ENCODE measurements at regions not wholly inside any gene's neighbourhood (a gene's known extent, or its start where the extent isn't known, plus 50 kb on each side); places are given as distances from the start of the nearest gene placed in this dataset.

DNA sequence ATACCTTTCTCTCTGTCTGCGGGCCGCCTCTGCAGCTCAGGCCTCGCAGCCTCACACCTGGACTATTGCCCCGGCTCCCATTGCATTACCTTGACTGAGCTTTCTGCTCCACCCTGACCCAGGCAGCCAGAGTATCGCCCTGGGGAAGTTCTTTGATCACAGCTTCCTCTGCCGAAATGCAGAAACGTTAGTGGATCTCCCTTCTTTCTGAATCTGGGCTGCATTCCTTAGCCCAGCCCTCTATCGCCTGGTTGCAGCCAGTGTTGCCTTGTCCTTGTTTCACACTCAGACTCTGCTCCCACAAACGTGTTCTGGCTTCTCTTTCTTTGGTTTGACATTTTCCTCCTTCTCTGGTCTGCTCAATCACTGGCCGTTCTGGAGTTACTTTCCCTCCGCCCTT is 195.7 kb downstream of the ADAMTS15 start:
- no peak for DNase-seq

DNA sequence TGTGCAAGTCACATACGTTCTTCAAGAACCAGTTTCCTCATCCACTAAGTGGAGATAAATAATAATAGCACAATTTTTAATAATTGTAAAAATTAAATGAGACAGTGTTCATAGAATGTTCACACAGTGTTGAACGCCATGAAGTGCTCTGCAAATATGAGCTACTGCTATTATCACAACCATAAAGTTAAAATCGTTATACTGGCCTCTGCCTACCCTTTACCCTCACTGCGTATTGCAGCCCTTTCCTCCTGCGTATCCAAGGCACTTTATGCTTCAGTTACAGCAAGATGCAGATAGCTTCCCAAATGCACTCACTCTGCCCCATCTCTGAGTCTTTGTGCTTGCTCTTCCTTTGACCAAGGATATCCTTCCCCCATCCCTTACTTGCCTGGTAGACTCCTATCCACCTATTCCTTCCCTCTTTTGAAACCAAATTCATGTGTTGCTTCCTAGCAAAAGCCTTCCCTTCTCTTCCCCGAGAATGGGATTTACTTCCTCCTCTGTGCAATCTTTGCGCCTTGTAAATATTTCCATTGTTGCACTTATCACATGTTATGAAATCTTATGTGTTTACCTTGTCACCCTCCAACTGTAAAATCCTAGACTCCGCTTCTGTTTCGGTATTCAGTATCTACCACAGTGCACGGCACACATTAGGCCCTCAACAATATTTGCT is 196.9 kb downstream of the ADAMTS15 start:
- no peak for DNase-seq

DNA sequence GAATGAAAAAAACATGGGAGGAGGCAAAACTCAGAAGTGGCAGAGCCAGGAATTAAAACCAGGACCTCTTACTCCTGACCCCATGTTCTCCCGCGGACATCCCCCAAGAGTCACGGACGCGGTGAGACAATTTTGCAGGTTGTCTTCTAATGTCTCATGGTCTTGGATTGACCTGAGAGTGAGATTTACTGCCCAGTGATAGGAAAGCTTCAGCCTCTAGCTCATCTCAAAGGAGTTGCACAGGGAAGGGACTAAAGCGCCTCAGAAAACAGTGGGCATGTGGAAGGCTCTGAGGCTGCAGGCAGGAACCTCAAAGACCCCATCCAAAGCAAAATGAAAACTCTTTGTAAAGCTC is 197.4 kb downstream of the ADAMTS15 start:
- no peak for DNase-seq

DNA sequence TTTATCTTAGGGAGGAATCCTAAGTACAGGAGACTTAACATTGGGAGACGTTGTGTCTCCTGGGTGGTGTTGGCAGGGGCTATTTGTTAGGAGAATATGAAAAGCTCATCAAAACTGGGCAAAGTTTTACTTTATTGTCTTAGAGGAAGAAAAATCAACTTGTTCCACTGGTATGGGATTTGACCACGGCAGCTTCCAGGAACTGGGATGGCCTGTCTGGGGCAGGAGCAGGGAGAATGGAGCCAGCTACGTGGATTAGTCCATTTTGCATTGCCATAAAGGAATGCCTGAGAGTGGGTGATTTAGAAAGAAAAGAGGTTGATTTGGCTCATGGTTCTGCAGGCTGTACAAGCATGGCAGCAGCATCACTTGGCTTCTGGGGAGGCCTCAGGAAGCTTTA is 198.4 kb downstream of the ADAMTS15 start:
- DNase-seq: no peak

DNA sequence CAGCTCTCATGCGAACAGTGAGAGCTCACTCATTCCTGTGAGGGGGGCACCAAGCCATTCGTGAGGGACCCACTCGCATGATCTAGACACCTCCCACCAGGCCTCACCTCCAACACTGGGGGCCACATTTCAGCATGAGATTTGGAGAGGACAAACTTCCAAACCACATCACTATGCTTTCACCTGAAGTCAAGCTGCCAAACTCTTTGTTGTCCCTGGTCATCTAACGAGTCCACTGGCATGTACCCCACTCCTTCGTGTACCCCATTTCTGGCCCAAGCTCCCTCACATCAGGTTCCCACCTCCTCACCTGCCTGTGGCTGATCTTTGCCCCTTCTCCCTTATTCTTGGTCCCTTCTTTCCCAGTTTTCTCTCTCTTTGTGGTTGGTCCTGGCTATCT is 198.9 kb downstream of the ADAMTS15 start:
- no peak for DNase-seq

DNA sequence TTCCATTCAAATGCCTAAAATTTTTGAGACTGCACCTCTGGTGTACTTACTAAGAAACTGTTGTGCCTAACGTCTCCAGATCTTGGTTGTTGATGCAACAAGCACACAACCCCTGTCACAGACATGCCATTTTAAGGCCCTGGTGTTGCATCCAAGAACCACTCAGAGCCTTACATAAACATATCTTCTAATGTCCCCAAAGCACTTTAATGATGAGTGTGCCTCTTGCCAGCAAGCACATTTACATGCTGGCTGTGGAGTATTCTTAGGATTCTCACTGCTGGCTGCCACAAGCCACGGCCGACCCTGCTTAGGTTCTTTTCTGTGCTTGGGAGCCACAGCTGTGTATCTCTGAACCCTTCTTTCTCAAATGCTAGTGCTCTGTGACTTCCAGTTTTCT is 201.4 kb downstream of the ADAMTS15 start:
- DNase-seq: no peak

DNA sequence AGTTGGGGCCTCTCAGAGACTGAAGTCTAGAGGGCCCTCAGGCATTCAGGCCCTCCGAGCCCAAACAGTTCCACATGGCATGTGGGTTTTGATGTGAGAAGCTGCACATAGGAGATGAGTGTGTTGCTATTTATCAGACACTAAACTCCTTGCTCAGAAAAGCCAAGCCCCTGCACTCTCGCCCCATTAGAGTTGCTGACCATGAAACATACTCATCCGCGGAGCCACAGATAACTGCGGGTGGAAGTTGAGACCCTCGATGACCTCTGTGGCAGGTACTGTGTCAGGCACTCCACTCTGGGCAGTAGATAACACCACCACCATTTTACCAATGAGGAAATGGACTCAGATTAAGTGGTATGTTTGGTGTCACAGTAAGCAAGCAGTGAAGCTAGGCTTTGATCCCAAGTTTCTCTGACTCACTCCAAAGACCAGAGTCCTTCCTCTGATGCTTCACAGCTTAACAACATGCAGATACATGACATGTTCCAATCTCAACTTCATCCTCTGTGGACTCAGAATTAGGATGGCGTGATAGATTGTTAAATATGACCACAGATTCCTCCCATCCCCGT is 202.1 kb downstream of the ADAMTS15 start:
- DNase-seq: no peak

DNA sequence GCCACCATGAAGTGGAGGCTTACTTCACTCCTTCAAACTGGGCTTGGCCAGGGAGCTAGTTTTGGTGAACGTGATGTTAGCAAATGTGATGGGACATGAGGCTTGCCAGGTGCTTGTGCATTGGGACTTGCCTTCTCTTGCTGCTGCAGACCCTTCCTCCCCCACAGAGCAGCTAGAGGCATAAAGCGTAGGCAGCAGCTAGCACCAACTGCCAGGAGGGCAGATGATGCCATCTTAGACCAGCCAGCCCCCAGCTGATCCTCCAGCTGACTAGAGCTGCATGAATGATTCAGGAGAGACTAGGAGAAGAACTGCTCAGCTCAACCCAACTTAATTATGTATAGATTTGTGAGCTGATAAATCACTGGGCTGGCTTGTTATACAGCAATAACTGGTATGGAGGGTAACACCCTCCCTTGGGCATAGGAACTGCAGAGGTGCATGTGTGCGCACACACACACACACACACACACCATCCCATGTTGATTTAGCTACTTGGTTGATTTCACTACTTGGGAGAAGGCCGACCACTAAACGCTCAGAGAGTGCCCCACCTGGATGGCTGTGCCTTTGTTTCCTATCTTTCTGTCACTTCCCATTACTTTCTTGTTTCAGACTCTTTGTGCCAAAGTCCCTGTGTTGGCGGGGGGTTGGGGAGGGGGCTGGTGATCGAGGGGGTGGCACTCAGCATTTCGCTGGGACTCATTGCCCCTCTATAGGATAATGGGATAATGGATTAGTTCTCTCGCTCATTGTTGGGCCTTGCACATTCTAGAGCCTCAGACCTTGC is 202.8 kb downstream of the ADAMTS15 start:
- DNase-seq: no peak

DNA sequence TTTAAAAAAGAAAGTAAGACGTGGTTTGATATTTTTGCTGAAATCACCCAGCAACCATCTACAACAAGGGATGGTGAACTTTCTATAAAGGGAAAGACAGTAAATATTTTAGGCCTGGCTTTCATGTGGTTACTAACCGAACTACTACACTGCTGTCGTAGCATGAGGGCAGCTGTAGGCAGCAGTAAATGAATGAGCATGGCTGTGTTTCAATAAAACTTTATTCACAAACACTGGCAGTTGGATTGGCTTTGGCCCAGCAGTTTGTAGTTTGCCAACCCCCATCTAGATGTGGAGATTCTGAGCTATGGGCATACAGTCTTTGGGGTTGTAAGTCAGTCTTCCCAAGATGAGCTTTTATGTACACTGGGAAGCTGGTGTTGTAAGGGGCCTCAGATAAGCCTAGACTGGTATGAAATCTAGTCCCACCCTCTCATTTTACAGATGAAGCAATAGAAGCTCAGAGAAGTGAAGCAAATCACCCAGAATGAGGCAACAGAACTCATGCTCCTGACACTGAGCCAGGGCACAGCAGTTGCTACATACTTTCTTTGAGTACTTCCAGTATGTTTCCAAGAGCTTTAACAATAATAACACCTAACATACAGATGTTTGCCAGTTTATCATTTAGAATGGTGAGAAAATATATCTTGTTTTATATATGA is 204.4 kb downstream of the ADAMTS15 start:
- DNase-seq: no peak

DNA sequence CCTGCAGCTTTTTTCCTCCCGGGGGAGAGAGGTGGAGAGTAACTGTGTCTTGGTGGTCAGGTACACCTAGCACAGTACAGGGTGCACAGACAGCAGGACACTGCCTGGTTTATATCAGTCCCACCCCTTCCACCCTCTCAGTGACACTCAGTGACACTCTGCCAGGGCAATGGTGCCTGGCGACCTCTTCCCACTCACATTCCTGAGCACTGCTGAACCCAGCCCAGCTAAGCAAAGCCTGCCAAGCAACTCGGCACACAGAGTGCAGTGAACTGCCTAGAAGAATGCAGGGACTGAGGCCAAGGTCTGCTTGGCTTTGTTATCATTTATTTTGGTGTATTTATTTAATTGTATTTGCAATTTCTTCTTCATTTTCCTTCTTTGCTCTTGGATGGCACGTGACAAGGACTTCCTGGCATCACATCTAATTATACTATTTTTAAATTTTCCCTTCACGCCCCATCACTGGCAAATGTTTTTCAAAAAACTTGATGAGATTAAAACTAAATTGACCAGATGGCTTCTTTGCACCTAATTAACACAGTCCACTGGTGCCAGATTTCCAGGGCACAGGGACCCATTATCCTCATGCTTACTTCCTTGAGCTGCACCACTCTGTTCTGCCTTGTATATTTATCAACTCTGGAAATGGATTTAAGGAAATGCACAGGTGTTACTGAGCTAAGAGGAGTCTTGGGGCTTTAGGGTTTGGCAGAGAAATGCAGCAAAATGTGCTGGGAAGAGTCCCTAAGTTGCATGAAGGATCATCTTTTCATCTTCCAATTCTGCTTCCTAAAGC is 205.6 kb downstream of the ADAMTS15 start:
- no peak for DNase-seq

DNA sequence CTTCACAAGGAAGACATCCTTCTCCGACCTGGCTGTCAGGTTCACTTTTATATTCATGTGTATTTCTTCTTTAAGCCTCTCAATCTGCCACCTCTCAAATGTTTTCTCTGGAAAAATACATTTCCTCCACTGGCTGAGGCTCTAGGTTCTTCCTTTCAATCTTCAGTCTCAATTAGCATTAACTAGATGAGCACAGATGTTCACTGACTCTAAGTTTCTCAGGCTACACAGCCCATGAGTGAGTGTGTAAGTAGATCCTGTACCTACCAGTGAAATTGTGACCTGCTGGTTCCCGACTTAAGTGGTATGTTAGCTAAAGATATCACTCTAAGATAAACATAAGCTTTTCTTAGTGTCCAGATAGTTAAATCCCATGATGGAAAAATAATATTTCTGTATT is 206.9 kb downstream of the ADAMTS15 start:
- no peak for DNase-seq

DNA sequence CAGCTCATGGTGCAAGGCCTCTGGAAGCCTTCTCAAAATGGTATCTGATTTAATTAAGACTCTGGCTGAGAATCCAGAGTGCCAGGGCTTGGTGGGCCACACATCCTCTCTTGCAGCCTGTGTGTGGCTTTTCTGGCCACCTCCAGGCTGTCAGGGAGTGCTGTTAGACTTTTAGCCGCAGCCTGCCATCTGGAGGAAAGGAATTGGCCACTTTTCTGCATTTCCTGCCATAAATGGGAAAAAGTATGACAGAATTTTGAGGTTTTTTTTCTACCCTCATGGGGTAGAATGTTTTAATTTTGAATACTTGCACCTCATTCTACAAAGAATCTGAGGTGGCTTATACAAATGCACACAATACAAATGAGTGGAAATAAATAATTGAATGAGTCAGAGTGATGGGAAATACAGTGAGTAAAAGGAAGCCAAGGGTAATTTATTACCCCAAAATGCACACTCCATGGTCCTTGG is 218.4 kb downstream of the ADAMTS15 start:
- no peak for DNase-seq

DNA sequence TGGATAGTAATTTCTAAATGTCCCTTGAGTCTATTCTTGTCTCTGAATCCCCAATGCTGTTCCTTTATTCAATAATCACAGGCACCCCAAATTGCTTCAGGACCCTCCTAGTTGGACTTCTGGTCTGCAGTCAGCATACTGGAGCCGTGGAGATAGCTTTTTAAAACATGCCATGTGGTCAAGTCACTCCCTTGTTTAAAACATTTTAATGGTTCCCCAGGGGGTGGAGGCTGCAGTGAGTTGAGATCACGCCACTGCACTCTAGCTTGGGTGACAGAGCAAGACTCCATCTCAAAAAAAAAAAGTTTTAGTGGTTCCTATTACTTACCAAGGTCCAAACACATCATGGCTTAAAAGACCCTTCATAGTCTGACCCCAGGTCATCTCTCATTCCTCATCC is 220.3 kb downstream of the ADAMTS15 start:
- DNase-seq: no peak

DNA sequence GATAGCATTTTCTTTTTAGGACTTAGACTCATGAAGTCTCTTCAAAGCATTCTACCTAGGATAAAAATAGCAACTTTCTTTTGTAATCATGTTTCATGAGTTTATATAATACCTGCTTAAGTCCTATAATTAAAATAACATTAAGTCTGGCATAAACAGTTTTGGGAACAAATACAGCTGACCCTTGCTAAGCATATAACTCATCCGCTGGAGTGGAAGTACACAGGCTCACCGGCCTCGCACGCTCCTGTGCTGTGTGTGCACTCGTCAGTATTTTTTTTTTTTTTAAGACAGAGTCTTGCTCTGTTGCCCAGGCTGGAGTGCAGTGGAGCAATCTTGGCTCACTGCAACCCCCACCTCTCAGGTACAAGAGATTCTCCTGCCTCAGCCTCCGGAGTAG is 221.8 kb downstream of the ADAMTS15 start:
- no peak for DNase-seq

DNA sequence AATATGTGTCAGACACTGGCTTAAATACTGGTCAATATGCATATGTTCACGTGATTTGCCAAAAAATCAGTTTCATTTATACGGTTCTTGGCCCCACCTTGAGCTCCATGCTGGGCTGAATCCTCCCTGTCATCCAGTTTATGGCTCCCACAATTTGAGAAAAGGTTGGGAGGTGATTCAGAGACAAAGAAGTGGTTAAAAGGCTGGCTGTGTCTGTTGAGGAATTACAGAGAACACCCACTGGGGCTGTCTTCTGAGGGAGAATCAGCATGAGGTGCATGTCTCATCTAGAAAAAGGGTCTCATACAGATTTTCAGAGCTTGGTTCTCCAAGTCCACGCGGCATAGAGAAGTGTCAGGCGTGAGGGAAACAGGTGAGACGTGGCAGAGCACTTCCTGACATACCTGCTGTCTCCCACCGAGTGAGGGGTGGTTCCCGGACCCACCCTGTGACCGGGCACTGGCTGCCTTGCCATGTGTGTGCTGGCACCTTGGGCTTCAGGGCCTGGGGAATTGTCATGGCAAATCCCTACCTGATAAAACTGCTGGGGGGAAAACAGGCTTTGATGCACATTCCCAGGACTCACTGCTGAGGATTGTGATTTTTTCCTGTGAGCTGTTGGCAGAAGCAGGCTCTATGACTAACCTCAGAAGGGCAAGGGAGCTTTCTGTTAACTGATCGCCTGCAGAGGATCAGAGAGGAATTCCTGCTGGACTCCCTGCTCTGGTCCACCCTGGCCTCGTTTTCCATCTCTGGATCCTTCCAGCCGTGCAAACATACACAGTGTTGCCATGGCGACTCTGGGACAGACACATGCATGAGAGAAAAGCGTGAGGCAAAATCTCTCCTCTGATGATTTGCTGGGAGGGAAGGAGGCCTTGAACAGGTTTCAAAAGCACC is 223.6 kb downstream of the ADAMTS15 start:
- DNase-seq: peak; percentile 18

DNA sequence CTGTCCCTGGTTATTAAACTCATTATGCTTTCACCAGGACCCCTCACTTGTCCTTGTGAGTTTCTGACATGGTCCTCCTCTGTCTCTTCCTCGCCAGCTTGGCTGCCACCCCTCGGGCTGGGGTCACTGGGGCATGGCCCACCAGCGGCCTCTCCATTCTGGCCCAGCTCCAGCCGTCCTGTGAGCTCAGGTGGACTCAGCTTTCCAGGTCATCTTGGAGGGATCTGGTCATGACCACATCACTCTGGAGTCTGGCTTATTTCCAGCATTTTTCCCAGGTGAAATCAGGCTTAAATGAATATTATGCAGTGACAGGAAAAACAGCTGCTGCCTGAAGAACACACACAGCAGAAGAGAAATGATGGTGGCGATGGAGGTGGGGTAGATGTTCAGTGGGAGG is 224.5 kb downstream of the ADAMTS15 start:
- no peak for DNase-seq

DNA sequence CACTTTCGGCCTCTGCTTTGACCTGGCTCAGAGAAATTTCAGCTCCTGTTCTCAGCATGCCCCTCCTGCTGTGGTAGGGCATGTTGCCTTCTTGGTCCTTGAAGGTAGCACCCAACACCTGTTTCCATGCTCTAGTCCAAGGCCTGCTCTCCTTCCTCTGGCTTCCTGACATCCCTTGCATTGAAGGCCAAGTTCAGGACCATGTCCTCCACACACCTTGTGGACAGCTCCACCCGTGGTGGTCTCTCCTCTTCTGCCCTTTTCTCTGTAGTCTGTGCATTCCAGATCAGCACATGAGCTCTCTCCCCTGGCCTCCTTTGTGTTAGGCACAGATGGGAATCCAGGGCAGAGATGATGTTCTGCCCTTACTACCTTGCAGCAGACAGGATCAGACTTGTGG is 225.3 kb downstream of the ADAMTS15 start:
- DNase-seq: no peak

DNA sequence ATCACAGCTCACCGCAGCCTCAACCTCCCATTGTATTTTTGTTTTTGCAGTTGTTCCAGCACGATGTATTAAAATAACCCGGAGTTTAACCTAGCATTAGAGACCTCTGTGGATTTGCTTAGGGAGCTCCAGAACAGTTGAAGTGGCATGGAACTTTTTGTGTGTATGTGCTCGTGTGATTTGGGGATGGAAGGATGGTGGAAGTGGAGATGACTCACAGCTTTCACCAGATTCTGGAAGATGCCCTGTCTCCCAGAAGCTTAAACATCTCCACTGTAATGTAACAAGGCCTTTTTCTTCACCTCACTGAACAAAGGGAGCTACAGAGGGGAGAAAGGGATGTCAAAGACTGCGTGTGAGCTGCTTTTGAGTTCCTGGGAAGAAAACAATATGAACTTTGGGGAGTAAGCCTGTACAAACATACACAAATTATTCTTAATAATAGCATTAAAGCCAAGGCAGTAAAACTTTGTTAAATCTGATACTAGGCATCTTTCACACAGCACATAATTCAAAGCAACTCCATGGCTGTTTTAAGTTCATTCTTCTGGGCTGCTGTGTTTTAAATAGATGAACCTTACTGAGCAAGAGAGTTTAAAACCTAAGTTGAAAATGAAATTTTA is 226.4 kb downstream of the ADAMTS15 start:
- DNase-seq: no peak

DNA sequence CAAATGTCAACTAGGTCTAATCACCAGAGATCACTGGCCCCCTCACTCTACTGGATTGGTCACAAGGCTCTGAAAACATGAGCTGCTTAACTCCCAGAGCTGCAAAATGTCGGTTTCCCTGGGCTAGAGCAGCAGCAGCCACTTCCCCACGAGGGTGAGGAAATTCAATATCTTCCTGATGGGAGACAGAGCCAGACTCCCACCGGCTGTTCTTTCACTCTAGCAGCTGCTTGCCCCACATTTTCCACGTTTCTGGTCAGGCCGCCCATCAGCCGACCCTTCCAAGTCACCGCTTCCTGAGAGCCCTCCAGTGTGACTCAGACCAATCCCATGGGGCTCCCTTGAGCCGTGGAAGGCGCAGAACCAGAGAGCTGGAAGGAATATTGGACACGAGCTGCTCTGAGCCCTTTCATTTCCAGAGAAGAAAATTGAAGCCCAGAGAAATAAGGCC is 227.0 kb downstream of the ADAMTS15 start:
- DNase-seq: no peak

DNA sequence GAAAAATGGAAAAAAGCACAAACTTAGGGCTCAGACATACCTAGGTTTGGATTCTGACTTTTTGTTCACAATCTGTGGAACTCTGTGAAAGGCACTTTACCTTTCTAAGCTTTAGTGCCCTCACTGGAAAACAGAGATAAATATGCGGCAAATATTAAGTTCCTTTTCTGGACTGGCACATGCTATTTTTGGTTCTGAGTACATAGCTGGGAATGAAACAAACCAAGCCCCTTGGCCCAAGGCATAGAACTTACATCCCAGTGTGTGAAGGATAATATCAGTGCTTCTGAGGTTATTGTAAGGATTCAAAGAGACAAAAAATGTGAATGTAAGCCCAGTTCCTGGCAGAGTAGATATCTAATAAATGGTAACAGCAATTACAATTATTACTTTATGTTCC is 227.5 kb downstream of the ADAMTS15 start:
- DNase-seq: no peak

Data from occipital lobe (tissue), 1 donor.